GM06990 (cell line): ENCODE measurements at regions not wholly inside any gene's neighbourhood (a gene's known extent, or its start where the extent isn't known, plus 50 kb on each side); places are given as distances from the start of the nearest gene placed in this dataset.
A peak's percentile ranks its signal among the peaks of the same experiment; 100 is the strongest.

Source experiments
- DNase-seq: peaks from one replicate; pipeline ENCODE4 v3.0.0-alpha.2; 2011; ENCODE audit not compliant: insufficient read length; ENCODE audit errors: extremely low read depth
- H3K27me3 ChIP-seq: replicated peaks from 2 replicates; pipeline ENCODE4 v1.6.0; 2011; ENCODE audit warnings: low read length; ENCODE audit not compliant: control insufficient read depth, insufficient read depth
- H3K36me3 ChIP-seq: 2 replicates; pipeline ENCODE4 v1.5.1; 2011; ENCODE audit warnings: low read length; ENCODE audit not compliant: control insufficient read depth, insufficient read depth
- H3K4me3 ChIP-seq: replicated peaks from 2 replicates; pipeline ENCODE4 v1.5.1; 2011; ENCODE audit warnings: low read depth, mild to moderate bottlenecking, control low read depth, low read length
- CTCF ChIP-seq: IDR thresholded peaks from 2 replicates; pipeline ENCODE4 v1.5.1; 2011; ENCODE audit warnings: low read length, control low read depth, mild to moderate bottlenecking, inconsistent platforms; ENCODE audit not compliant: insufficient read depth, poor library complexity, severe bottlenecking

GRCh38 chr10:33509231-33509831 is 174.9 kb upstream of the NRP1 start:
- no peak for TF ChIP-seq CTCF
- Histone ChIP-seq H3K4me3 (no peak overlapping the region), H3K27me3 (no peaks in the 10 kb centered on the region), H3K36me3 (no peaks in the 10 kb centered on the region)
- DNase-seq: peak; percentile 60

GRCh38 chr10:33507662-33508425 is 173.4 kb upstream of the NRP1 start:
- H3K36me3 ChIP-seq: no peaks in the 10 kb centered on the region
- TF ChIP-seq CTCF: no peak
- no peaks in the 10 kb centered on the region for H3K27me3 ChIP-seq
- no peak overlapping the region for H3K4me3 ChIP-seq
- no peak for DNase-seq

GRCh38 chr10:33506838-33507661 is 172.6 kb upstream of the NRP1 start:
- Histone ChIP-seq H3K4me3 (no peak overlapping the region), H3K36me3 (no peaks in the 10 kb centered on the region), H3K27me3 (no peaks in the 10 kb centered on the region)
- no peak for TF ChIP-seq CTCF
- DNase-seq: peak; percentile 35

- no peak for TF ChIP-seq CTCF
- DNase-seq: no peak
- H3K36me3 ChIP-seq: no peaks in the 10 kb centered on the region
- no peak overlapping the region for H3K4me3 ChIP-seq
- no peaks in the 10 kb centered on the region for H3K27me3 ChIP-seq
These were observed 171.9 kb upstream of the NRP1 start for GRCh38 chr10:33506391-33506790.

GRCh38 chr10:33501161-33501560 is 166.7 kb upstream of the NRP1 start:
- no peak for DNase-seq
- H3K4me3 ChIP-seq: no peak overlapping the region
- no peaks in the 10 kb centered on the region for H3K27me3 ChIP-seq
- no peak for TF ChIP-seq CTCF
- no peaks in the 10 kb centered on the region for H3K36me3 ChIP-seq
